Endothelial cell of umbilical vein (primary cell): ENCODE measurements at regions not wholly inside any gene's neighbourhood (a gene's known extent, or its start where the extent isn't known, plus 50 kb on each side); places are given as distances from the start of the nearest gene placed in this dataset.

Experiments
- BruUV-seq: library from RNA; stranded (reverse); fragments of 400-500 nt; replicated peaks from 2 replicates; lab custom pipeline; 2021; lab: Mats Ljungman, UMichigan
- CTCF ChIA-PET: fragments of 300-600, 350-600 bp; sonication (Branson Sonifier 250); formaldehyde crosslinking; loops from one replicate; lab custom pipeline; 2021; ENCODE audit warnings: antibody characterized with exemption, inconsistent platforms; lab: Charles Lee
- POLR2A ChIA-PET: fragments of 300-600, 350-600 bp; sonication (Branson Sonifier 250); formaldehyde crosslinking; loops from one replicate; lab custom pipeline; 2021; ENCODE audit warnings: antibody characterized with exemption, inconsistent platforms; lab: Charles Lee
- DNase-seq: peaks from one replicate; pipeline ENCODE4 v3.0.0-alpha.2; 2011; ENCODE audit warnings: low read depth, low spot score
- FAIRE-seq: peaks from 2 replicates; lab custom pipeline; 2011; peaks lifted over from hg19 to GRCh38; lab: Jason Lieb, UNC
- H2AFZ ChIP-seq: 2 replicates; pipeline ENCODE4 v1.6.0; 2012; ENCODE audit warnings: low read depth, low read length, control low read depth, inconsistent platforms
- H3K27ac ChIP-seq: 2 replicates; pipeline ENCODE4 v1.5.1; 2011; ENCODE audit warnings: low read depth, mild to moderate bottlenecking, control low read depth, low read length, moderate library complexity; ENCODE audit not compliant: insufficient read depth
- H3K27me3 ChIP-seq, 2 experiments: 2 replicates each; pipeline versions ENCODE4 v1.6.0 to v1.6.1; 2011; ENCODE audit warnings: low read length in 2 of 2, mixed read lengths in 1 of 2; ENCODE audit not compliant: control insufficient read depth in 2 of 2, insufficient read depth in 2 of 2
- H3K36me3 ChIP-seq, 2 experiments: 2 replicates in 1 of 2; 3 replicates in 1 of 2; pipeline ENCODE4 v1.5.1; 2011; ENCODE audit warnings: low read length in 2 of 2, mild to moderate bottlenecking in 1 of 2, moderate library complexity in 1 of 2; ENCODE audit not compliant: control insufficient read depth in 2 of 2, insufficient read depth in 2 of 2; ENCODE audit errors: extremely low read depth in 1 of 2
- H3K4me1 ChIP-seq: 3 replicates; pipeline ENCODE4 v1.5.1; 2011; ENCODE audit warnings: mild to moderate bottlenecking, low read length; ENCODE audit not compliant: control insufficient read depth, insufficient read depth; ENCODE audit errors: extremely low read depth
- H3K4me2 ChIP-seq: 2 replicates; pipeline ENCODE4 v1.6.1; 2011; ENCODE audit warnings: low read length, control low read depth, mixed read lengths; ENCODE audit not compliant: insufficient read depth
- H3K4me3 ChIP-seq, 3 experiments: fragments of 200-600 bp in 1 of 3; sonication (generic), shearing (Covaris generic) in 1 of 3; replicated peaks in 1 of 3; 2 replicates each; pipeline ENCODE4 v1.5.1; 2011 to 2016; ENCODE audit warnings: control low read depth in 3 of 3, low read length in 3 of 3, mild to moderate bottlenecking in 2 of 3, inconsistent platforms in 1 of 3, low read depth in 1 of 3, moderate library complexity in 1 of 3; ENCODE audit not compliant: insufficient read depth in 1 of 3
- H3K79me2 ChIP-seq: 2 replicates; pipeline ENCODE4 v1.6.0; 2012; ENCODE audit warnings: low read length, inconsistent platforms; ENCODE audit not compliant: control insufficient read depth, insufficient read depth
- H3K9ac ChIP-seq: replicated peaks from 2 replicates; pipeline ENCODE3; 2011; ENCODE audit warnings: low read length, control low read depth; ENCODE audit not compliant: insufficient read depth; ENCODE audit errors: extremely low read depth
- H3K9me1 ChIP-seq: replicated peaks from 3 replicates; pipeline ENCODE4 v1.6.0; 2011; ENCODE audit warnings: mild to moderate bottlenecking, low read length; ENCODE audit not compliant: control insufficient read depth, insufficient read depth; ENCODE audit errors: extremely low read depth
- H3K9me3 ChIP-seq: replicated peaks from 2 replicates; pipeline ENCODE4 v1.5.1; 2012; ENCODE audit warnings: low read length, inconsistent platforms; ENCODE audit not compliant: control insufficient read depth, insufficient read depth
- H4K20me1 ChIP-seq: replicated peaks from 2 replicates; pipeline ENCODE3; 2011; ENCODE audit warnings: mild to moderate bottlenecking, low read length; ENCODE audit not compliant: control insufficient read depth, insufficient read depth; ENCODE audit errors: extremely low read depth
- EZH2 ChIP-seq: IDR thresholded peaks from 2 replicates; pipeline ENCODE4 v1.6.1; 2012; ENCODE audit warnings: borderline replicate concordance, low read depth, mild to moderate bottlenecking, moderate library complexity, low read length, inconsistent platforms; ENCODE audit not compliant: severe bottlenecking
- FOS ChIP-seq: IDR thresholded peaks from 2 replicates; pipeline ENCODE4 v1.6.1; 2011; ENCODE audit warnings: mild to moderate bottlenecking, low read length, moderate library complexity, borderline replicate concordance; ENCODE audit not compliant: insufficient read depth
- GATA2 ChIP-seq: IDR thresholded peaks from 2 replicates; pipeline ENCODE4 v1.7.0; 2011; ENCODE audit warnings: low read depth, mild to moderate bottlenecking, moderate library complexity, mixed read lengths, low read length; ENCODE audit not compliant: insufficient read length, insufficient read depth
- JUN ChIP-seq: IDR thresholded peaks from 2 replicates; pipeline ENCODE4 v1.6.1; 2011; ENCODE audit warnings: borderline replicate concordance, low read depth; ENCODE audit not compliant: insufficient read length, insufficient read depth
- MYC ChIP-seq: IDR thresholded peaks from one replicate; pipeline ENCODE4 v1.6.1; 2011; ENCODE audit warnings: mild to moderate bottlenecking, low read depth, low read length
- POLR2A ChIP-seq: IDR thresholded peaks from 2 replicates; pipeline ENCODE4 v1.6.1; 2012; ENCODE audit warnings: low read depth, mild to moderate bottlenecking, control low read depth, low read length
- POLR2AphosphoS5 ChIP-seq: IDR thresholded peaks from 2 replicates; pipeline ENCODE4 v1.6.1; 2012; ENCODE audit warnings: low read depth, mild to moderate bottlenecking, control low read depth, low read length, moderate library complexity; ENCODE audit not compliant: insufficient read depth
- dilution Hi-C: fragments of 300-500 bp; cut with MboI; formaldehyde crosslinking; loops from one replicate; pipeline ENCODE4 v1.15.0; 2019; ENCODE audit warnings: low sequenced_read_pairs; ENCODE audit not compliant: extremely low pct_ligation_motif_present
- intact Hi-C: fragments of 100-400 bp; cut with micrococcal nuclease; formaldehyde crosslinking; loops from one replicate; pipeline ENCODE4 v1.10.0; 2022
- TF ChIP-seq, protein P1 (sequence below): IDR thresholded peaks from 2 replicates; pipeline ENCODE4 v1.6.1; 2011; ENCODE audit not compliant: insufficient read depth, insufficient read length
- TF ChIP-seq, protein P2 (sequence below), 2 donors: IDR thresholded peaks; 1 replicate in 1 of 2; 2 replicates in 1 of 2; pipeline ENCODE4 v1.5.1; 2011; ENCODE audit warnings: low read length in 2 of 2, mild to moderate bottlenecking in 2 of 2, moderate library complexity in 2 of 2, control low read depth in 1 of 2, inconsistent platforms in 1 of 2, low read depth in 1 of 2; ENCODE audit not compliant: insufficient read depth in 1 of 2; ENCODE audit errors: extremely low read depth in 1 of 2

DNA sequence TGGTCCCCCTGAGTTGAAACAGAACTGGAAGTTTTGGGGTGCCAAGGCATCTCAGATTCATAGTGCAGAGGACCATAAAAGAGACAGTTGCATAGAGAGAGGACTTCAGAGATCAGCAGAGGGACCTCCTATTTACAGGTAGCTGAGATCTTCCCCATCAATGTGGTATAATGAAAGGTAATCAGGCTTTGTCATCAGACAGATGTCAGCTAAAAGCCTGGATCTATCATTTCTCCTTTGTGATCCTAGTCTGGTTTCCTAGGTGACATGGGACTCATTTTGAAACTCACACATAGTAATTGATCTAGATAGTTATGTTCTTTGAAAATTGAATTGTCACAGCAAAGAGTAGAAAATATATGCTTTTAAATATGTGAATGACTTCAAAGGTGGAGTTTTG lies 443.5 kb upstream of the MAP2 start:
- Histone ChIP-seq H3K4me1 (no peaks in the 10 kb centered on the region), H3K4me3 (no peak overlapping the region), H3K36me3 (no peaks in the 10 kb centered on the region), H2AFZ (no peak overlapping the region), H3K27ac (no peak overlapping the region), H4K20me1 (no peaks in the 10 kb centered on the region), H3K9me1 (no peaks in the 10 kb centered on the region), H3K27me3 (no peaks in the 10 kb centered on the region), H3K9me3 (no peaks in the 10 kb centered on the region), H3K79me2 (no peaks in the 10 kb centered on the region), H3K4me2 (no peak overlapping the region), H3K9ac (no peak overlapping the region)
- ChIA-PET CTCF (no interaction called here), POLR2A (no interaction called here)
- DNase-seq (no peak), FAIRE-seq (no peak)
- TF ChIP-seq EZH2 (no peak), POLR2A (no peak), GATA2 (no peak), FOS (no peak), POLR2AphosphoS5 (no peak), MYC (no peak), JUN (no peak)
- TF ChIP-seq, protein P1, sequence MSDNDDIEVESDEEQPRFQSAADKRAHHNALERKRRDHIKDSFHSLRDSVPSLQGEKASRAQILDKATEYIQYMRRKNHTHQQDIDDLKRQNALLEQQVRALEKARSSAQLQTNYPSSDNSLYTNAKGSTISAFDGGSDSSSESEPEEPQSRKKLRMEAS = no peak
- TF ChIP-seq, protein P2, sequence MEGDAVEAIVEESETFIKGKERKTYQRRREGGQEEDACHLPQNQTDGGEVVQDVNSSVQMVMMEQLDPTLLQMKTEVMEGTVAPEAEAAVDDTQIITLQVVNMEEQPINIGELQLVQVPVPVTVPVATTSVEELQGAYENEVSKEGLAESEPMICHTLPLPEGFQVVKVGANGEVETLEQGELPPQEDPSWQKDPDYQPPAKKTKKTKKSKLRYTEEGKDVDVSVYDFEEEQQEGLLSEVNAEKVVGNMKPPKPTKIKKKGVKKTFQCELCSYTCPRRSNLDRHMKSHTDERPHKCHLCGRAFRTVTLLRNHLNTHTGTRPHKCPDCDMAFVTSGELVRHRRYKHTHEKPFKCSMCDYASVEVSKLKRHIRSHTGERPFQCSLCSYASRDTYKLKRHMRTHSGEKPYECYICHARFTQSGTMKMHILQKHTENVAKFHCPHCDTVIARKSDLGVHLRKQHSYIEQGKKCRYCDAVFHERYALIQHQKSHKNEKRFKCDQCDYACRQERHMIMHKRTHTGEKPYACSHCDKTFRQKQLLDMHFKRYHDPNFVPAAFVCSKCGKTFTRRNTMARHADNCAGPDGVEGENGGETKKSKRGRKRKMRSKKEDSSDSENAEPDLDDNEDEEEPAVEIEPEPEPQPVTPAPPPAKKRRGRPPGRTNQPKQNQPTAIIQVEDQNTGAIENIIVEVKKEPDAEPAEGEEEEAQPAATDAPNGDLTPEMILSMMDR (IDR thresholded peaks at IDR 0.05; ENCODE audit: extremely low read depth in 1 of 2, insufficient read depth in 1 of 2, low read depth in 1 of 2, low read length in 2 of 2) = no peak
- intact Hi-C loops = no loop called here
- no TSS peak for BruUV-seq
- dilution Hi-C loops = no loop called here
